Inferior parietal cortex (tissue), 1 donor: ENCODE measurements at regions not wholly inside any gene's neighbourhood (a gene's known extent, or its start where the extent isn't known, plus 50 kb on each side); places are given as distances from the start of the nearest gene placed in this dataset.
"Not testable (repeated sequence)": the region's sequence is repeated elsewhere in the genome, so short reads cannot be mapped to it uniquely, and the experiment has no call there.

ENCODE experiments used
- DNase-seq: peaks from one replicate; pipeline ENCODE4 v3.0.0-alpha.2; 2016; ENCODE audit errors: extremely low spot score

- DNase-seq: no peak
These were observed 132.6 kb downstream of the CUL2 start for GRCh38 chr10:34957531-34957930.

- no peak for DNase-seq
These were observed 133.4 kb downstream of the CUL2 start for GRCh38 chr10:34956756-34957155.

GRCh38 chr10:34955391-34955790 is 134.8 kb downstream of the CUL2 start:
- no peak for DNase-seq

DNA sequence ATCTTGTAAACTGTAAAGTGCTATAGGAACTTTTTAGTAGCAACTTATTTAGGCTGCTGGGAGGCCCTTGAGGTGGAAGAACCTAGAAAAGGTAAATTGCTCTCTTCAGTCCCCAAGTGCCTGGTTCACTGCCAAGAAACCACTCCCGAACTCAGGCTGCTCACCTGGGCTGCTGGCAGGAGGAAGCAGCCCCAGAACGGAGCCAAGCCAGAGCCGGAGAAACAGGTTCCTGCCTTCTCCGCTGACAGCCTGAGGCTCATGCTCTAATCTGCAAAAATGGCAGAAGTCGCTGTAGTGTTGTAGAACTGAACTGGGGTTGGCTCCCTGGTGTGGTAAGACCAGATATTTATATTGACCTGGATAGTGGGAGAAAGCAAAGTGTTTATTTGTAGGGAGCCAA is 136.0 kb downstream of the CUL2 start:
- DNase-seq: no peak

DNA sequence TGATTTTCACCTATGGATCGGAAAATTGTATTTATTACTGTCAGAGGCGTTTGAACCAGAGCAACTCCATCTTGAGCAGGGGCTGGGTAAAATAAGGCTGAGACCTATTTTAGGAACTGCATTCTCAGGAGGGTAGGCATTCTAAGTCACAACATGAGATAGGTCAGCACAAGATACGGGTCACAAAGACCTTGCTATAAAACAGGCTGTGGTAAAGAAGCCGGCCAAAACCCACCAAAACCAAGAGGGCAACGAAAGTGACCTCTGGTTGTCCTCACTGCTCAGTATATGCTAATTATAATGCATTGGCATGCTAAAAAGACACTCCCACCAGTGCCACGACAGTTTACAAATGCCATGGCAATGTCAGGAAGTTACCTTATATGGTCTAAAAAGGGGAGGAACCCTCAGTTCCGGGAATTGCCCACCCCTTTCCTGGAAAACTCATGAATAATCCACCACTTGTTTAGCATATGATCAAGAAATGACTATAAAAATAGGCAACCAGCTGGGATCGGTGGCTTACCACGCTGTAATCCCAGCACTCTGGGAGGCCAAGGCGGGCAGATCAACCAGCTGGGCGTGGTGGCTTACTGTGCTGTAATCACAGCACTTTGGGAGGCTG is 136.3 kb upstream of the PARD3 start:
- DNase-seq: not testable (repeated sequence)

DNA sequence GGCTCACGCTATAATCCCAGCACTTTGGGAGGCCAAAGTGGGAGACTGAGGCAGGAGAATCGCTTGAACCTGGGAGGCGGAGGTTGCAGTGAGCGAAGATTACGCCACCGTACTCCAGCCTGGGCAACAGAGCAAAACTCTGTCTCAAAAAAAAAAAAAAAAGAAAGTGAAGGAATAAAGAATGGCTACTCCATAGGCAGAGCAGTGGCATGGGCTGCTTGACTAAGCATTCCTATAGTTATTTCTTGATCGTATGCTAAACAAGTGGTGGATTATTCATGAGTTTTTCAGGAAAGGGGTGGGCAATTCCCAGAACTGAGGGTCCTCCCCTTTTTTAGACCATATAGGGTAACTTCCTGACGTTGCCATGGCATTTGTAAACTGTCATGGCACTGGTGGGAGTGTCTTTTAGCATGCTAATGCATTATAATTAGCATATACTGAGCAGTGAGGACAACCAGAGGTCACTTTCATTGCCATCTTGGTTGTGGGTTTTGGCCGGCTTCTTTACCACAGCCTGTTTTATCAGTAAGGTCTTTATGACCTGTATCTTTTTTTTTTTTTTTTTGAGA is 130.9 kb upstream of the PARD3 start:
- not testable (repeated sequence) for DNase-seq

DNA sequence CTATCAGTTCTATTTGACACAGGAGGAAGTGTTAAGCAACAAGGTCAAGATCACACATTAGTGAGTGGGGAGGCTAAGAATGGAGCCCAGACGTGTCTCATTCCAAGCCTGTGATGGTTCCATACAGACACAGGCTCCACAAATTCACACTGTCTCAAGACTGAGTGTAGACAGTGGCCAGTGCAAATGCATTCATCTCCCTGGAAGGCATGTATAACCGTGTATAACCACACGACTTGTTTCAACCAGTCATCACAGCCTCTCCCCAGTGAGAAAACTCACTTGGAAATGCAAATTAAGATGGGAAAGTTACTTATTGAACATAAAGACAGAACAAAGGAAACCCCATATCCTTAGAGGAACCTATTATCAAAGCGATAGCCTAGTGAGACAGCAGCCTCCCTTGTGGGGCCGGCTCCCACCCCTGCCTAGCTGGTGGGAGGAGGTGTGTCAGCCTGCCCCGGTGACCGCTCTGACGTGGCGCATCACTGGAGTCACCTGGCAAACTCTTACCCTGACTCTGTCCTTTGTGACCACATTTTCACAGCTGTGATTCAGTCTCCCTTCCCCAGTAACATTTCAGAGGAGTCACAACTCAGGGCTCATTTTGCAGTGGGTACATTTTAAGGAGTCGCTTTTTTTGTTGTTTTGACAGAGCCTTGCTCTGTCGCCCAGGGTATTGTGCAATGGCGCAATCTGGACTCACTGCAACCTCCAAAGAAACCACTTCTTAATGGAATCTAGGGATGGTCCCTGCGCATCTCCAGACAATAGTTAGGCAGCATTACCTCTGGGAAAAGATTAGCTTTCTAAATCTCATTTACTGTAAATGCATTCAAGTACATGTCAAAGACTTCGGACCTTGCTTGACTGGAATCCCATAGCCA is 126.6 kb upstream of the PARD3 start:
- no peak for DNase-seq

GRCh38 chr10:34940436-34940835 is 125.3 kb upstream of the PARD3 start:
- DNase-seq: no peak

GRCh38 chr10:34938399-34938670 is 123.2 kb upstream of the PARD3 start:
- no peak for DNase-seq

GRCh38 chr10:34937643-34938398 is 122.7 kb upstream of the PARD3 start:
- DNase-seq: not testable (repeated sequence)

- no peak for DNase-seq
These were observed 121.0 kb upstream of the PARD3 start for GRCh38 chr10:34936061-34936460.

DNA sequence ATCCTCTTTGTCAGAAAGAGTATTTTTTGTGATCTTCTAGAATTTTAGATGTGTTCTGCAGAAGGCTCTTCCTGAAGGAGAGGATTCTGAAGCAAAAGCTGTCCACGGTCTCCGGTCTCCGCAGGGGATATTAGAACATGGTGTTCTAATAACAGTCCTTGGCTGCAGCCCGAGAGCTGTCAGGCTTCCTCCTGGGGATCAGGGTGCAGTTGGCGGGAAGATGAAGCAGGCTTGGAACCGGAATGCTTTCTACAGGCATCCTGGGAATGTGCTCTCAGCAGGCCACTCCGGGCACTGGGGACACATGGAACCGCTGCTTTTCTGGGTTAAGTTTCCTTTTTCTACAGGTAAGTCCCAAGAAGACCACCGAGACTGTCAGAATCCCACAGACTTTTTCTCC is 118.6 kb upstream of the PARD3 start:
- no peak for DNase-seq

DNA sequence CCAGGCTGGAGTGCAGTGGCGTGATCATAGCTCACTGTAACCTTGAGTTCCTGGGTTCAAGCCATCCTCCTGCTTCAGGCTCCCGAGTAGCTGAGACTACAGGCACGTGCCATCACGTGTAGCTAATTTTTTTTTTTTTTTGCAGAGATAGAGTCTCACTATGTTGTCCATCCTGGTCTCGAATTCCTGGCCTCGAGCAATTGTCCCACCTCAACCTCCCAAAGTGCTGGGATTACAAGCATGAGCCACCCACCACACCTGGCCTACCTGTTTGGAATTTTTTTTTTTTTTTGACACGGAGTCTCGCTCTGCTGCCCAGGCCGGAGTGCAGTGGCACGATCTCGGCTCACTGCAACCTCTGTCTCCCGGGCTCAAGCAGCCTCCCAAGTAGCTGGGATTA is 117.1 kb upstream of the PARD3 start:
- DNase-seq: no peak

DNA sequence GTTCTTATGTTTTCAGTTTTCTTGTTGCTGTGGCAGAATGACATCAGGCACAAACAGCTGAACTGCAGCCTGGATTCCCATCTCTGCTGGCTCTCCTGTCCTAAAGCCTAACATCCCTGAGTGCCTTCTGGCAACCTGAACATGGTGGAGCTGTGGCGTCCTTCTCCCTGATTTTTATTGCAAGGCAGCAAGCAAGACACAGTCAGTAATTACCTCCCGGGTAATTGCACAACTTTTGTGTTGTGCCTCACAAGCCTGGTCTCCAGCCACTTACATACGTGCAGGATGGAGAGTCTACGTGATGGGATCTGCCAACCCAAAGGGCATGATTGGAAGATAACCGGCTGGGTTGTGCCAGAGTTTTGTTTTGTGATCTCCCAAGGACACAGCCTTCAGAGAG is 116.1 kb upstream of the PARD3 start:
- DNase-seq: no peak

GRCh38 chr10:34922138-34922537 is 107.0 kb upstream of the PARD3 start:
- DNase-seq: no peak

GRCh38 chr10:34920578-34920977 is 105.5 kb upstream of the PARD3 start:
- no peak for DNase-seq

DNA sequence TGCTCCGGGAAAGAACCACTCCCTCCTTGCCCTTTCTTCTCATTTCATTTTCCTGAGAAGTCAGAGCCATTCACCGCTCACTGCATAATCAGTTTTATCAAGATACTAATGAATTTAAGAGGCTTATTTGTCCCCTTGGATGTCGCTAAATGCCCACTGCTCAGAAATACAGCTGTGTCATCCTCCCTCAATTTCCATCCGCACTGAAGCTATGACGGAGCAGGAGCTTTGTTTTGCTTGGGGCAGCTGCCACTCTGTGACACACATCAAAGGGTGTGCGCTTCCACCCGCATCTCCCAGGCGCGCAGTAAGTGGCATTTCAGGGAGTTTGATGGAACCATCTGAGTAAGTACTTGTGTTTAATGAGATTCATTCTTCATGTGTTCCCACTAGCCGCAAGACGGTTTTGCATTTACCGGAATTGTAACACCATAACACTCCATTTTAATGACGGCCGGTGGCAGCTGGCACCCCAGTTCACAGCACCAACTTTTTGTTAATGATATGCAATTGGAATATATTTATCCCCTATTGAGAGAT is 103.8 kb upstream of the PARD3 start:
- no peak for DNase-seq

GRCh38 chr10:34918060-34918775 is 103.1 kb upstream of the PARD3 start:
- no peak for DNase-seq

DNA sequence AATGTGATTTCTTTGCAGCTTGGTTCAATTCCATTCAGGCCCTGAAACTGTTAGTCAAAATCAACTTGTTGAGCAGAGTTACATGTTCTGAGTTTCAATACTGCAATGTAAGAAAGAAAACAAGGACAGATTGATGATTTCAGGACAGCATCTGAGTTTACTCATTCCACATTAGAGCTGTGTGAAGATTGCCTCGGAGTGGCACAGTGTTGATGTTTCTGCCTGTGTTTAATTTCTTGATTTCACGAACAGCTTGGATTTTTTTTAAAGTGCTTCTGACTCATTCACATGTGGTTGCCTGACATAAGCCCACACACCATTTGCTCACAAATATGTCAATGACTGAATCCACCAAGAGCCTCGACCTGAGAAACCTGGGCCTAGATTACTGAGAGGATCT is 101.2 kb upstream of the PARD3 start:
- DNase-seq: peak; percentile 55

- no peak for DNase-seq
These were observed 97.7 kb upstream of the PARD3 start for GRCh38 chr10:34912771-34913170.

GRCh38 chr10:34911661-34912205 is 96.6 kb upstream of the PARD3 start:
- no peak for DNase-seq
